HG03342 (cell line): ENCODE measurements at regions not wholly inside any gene's neighbourhood (a gene's known extent, or its start where the extent isn't known, plus 50 kb on each side); places are given as distances from the start of the nearest gene placed in this dataset.
"Not testable (repeated sequence)": the region's sequence is repeated elsewhere in the genome, so short reads cannot be mapped to it uniquely, and the experiment has no call there.

Source experiments
- ATAC-seq: cut with Tn5 transposase; IDR thresholded peaks from one replicate; pipeline ENCODE4 v1.9.1; 2021; ENCODE audit warnings: mild to moderate bottlenecking, moderate library complexity; ENCODE audit not compliant: unreplicated experiment

DNA sequence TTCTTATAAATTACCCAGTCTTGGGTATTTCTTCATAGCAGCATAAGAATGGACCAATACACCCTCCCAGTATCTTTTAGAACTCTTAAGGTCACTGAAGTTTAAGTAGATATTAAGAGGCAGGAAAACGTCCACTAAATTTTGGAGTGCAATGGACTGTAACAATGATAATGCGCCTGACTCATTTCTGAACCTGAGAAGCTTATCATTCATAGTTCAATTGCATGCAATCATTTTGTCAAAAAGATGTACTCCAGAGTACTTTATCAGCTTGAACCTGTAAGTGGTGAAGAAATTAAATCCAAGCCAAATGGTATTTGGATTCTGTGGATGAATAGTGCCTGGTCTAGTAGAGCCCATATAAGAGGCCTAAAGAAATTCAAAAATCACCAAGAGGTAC is 196.5 kb upstream of the CDH9 start:
- ATAC-seq = no peak

DNA sequence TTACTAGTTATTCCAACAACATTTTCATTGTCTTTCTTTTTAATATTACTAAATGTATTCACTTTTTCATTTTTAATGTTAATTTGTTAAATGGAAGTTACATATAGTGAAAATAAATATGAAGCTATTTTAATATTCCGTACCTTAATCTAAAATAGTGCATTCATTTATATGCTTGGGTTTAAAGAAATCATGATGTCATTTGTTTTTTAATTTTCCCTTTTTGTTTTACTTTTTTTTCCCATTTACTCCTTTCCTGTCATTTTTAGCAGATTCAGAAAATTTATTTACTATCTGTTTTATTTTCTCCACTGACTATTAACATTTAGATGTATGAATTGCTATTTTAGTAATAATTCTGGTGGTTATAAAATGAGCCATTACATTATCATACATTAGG is 183.0 kb upstream of the CDH9 start:
- ATAC-seq = no peak

DNA sequence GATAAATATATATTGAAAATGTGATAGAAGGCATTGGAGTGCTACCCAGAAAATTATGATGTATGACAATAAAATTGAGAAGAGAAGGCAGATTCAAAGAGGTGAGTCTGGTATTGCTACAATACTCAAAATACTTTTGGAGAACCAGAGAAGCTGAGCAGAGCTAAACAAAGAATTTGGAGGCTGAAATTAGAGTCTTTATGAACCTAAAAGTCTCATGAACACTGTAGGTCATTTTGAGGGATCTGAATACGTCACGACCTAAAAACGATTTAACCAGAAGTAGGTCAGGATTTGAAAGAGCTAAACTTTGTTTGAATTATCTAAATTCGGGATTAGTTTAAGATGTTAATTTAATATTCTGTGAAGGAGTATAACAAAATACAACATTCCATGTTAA is 182.4 kb upstream of the CDH9 start:
- no peak for ATAC-seq

DNA sequence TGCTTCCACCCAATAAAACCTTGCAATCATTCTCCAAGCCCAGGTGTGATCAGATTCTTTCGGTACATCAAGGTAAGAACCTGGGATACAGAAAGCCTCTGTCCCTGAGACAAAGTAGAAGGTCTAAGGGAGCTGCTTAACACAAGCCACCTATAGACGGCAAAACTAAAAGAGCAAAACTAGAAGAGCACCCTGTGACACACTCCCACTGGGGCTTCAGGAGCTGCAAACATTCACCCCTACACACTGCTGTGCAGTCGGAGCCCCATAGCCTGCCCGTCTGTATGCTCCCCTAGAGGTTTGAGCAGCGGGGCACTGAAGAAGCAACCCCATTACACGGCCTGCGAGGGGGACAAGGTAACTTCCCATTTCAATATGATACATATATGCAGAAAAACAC is 179.6 kb upstream of the CDH9 start:
- no peak for ATAC-seq

DNA sequence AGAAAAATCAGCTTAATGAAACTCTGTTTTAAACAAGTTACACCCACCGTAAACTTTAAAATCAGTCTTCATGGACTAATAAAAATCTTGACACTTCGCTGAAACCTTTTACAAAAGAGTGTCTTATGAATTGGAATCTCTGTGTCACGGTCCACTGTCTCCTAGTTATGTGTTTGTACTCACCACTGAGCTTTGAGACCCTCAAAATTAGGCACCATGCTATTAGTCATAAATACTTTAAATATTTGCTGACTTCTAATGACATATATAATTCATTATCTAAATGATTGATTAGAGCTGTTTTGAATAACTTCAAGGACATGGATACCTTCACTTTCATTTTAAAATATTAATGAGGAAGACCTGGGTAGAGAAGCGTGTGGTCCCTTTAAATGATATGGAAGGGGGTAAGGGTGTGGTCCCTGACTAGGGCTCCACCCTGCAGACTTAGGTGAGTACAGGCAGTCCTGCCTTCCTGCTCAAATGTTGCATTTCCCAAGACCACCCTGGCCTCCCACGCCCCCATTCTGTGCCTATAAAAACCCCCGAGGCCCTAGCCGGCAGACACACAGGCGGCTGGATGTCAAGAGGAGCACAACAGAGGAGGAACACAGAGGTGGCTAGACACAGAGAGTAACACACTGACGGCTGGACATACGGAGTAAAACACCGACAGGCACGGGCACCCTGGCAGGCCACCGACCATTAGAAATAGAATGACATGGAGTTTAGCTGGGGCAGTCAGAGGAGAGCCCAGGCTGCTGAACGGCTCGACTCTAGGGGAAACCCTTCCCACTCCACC is 179.0 kb upstream of the CDH9 start:
- no peak for ATAC-seq

DNA sequence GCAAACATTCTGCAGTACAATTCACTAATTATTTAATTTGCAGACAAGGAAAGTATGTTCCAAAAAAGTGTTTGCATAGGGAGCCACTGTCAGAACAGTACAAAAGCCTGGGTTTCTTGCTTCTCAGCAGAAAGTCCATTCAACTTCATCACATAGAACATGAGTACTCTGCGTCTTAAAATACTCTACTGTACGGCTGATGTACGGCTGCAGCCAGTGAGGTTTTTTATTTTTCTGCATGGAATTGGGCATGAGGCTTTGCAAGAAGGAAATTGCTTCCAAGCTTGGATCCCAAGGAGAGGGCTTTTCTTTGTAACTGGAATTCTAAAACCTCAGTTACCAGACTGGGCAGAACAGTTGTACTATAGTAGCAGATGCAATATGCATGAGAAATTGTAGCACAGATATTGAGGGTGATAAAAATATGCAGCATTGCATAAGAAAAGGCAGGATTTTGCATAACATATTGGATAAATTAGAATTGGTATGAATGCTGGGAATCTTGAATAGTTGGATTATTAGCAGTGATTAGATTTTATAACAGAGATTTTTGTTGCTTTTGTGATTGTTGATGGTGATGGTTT is 178.1 kb upstream of the CDH9 start:
- no peak for ATAC-seq

DNA sequence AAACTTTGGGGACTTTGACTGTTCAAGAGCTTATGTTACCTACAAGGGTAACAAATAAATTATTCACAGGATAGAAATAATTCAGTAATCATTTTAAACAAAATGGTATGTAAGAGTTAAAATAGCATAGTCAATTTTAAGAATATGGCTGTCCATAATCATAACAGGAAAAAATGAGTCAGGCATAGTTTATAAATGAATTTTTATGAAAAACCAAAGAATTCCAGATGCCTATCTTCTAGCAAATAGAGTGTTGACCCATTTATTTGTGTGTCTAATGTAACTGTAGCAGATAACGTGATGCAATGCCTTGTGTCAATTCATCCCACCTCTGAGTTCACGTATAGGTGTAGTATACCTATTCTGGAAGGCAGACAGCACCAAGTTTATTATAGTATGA is 169.7 kb upstream of the CDH9 start:
- no peak for ATAC-seq

DNA sequence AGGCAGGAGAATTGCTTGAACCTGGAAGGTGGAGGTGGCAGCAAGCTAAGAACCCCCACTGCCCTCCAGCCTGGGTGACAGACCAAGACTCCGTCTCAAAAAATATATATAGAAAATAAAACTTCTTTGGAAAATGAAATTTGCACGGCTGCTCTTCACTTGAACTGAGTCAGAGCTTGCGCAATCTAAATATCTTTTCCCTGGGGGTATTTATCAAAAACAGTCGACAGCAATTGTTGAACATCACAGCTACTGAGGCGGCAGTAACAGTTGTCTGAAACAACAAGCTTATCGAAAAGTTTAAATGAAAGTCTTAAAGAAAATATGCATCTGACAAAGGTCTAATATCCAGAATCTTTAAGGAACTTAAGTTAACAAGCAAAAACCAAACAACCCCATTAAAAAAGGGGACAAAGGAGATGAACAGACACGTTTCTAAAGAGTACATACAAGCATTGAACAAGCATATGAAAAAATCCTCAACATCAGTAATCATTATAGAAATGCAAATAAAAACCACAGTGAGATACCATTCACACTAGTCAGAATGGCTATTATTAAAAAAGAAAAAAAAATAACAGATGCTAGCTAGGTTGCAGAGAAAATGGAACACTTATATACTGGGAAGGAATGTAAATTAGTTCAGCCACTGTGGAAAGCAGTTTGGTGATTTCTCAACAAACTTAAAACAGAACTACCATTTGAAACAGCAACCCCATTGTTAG is 153.6 kb upstream of the CDH9 start:
- ATAC-seq = no peak

DNA sequence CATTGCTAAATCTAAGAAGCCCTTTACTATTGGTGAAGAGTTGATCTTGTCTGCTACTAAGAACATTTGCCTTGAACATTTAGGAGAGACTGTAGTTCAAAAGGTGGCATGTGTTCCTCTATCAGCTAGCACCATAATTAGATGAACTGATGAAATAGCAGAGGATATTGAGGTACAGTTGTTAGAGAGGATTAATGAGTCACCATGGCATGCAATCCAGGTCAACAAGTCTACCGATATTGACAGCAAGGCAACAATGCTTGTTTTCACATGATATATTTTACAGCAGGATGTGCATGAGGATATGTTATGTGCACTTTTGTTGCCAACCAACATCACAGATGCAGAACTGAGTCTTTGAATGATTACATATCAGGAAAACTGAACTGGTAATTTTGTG is 134.3 kb upstream of the CDH9 start:
- ATAC-seq = no peak

DNA sequence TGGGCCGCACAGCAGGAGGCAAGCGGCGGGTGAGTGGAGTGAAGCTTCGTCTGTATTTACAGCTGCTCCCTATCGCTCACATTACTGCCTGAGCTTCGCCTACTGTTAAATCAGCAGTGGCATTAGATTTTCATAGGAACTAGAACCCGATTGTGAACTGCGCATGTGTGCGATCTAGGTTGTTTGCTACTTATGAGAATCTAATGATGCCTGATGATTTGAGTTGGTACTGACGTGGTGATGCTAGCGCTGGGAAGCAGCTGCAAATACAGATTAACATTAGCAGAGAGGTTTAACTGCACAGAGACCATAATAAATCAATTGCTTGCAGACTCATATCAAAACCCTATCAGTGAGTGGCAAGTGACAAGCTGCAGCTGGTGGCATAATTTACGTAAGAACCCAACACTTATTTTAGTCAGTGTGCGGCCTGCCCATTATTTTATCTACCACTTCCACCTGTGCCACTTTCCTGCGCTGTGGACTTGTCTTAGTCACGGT is 133.4 kb upstream of the CDH9 start:
- no peak for ATAC-seq

DNA sequence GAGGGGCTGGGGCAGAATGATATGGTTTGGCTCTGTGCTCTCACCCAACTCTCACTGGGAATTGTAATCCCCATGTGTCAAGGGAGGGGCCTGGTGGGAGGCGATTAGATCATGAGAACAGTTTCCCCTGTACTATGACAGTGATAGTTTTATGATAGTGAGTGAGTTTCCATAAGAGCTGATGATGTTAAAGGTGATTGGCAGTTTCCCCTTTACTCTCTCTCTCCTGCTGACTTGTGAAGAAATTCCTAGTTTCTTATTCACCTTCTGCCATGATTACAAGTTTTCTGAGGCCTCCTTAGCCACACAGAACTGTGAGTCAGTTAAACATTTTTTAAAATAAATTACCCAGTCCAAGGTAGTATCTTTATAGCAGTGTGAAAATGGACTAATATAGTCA is 120.4 kb upstream of the CDH9 start:
- ATAC-seq = no peak

DNA sequence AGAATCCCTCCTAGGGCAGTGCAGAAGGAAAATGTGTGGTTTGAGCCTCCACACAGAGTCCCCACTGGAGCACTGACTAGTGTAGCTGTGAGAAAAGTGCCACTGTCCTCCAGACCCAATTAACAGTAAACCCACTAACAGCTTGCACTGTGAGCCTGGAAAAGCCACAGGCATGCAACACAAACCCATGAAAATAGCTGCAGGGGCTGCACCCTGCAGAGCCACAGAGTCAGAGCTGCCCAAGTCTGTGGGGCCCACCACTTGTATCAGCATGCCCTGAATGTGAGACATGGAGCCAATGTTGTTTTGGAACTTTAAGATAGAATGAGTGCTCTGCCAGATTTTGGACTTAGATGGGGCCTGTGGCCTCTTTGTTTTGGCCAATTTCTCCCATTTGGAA is 119.8 kb upstream of the CDH9 start:
- ATAC-seq = no peak

DNA sequence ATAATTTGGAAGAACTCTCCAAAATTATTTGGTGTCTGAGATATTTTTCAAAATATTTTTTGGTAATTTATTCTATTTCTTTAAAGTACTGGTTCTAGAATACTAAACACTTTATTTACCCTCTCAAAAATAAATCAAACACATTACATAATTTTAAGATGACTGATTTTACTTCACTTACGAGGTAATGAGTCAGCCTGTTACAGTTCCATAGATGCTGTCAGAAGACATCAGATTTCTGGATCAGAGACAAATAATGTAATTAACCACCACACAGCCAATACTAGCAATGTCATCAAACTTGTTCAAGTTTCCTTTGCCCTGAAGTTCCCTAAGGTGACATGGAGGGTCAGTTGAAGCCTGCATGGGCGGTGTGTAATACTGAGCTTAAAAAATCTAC is 106.1 kb upstream of the CDH9 start:
- ATAC-seq = no peak

DNA sequence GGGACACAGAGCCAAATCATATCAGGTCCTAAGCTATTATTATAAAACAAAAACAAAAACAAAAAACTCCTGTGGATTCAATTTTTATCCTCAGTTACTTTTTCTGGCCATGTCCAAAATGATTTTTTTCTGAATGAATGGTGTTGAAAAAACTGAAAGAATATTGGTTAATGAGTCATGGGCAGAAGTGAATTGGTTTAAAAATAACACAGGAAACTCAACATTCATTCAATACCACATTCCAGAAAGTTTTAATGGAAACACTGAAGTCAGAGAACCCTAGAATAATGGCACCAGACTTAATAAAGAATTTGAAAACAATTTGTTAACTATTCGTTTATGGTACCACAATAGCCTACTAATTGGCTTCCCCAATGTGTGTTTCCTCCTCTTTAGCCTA is 102.4 kb upstream of the CDH9 start:
- ATAC-seq = no peak

DNA sequence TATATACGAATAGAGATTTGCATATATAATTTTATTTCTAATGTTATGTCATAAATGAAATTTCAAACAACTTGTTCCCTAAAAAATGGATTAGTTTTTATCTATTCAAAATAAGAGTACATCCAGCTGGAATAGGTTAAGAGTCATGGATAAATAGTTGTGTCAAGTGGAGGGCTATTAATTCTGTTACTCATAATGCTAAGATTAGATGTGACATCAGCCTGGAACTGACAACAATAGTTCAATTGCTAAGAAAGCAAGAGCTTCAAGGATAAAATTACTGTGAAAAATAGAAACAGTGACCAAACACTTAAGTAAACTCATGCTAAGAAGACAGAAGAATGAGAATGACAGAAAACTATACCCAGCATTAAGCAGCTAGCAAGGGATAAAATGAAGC is 92.2 kb upstream of the CDH9 start:
- no peak for ATAC-seq

DNA sequence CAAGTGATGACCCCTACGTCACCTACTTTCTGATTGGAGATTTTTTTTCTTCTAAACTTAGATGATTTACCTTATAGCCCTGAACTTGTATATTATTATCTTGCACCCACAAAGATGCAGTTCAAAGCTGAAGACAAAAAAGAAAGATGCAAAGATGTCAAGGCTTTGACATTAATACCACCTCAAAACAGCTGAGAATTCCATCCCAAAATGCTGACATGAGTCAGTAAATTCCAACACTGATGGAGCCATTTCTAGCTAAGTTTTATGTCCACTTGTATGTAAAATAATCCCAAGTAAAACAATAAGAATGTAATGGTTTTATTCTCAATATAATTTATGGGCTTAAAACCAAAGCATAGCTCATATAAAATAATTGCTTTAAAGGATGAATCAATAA is 91.5 kb upstream of the CDH9 start:
- ATAC-seq = no peak

DNA sequence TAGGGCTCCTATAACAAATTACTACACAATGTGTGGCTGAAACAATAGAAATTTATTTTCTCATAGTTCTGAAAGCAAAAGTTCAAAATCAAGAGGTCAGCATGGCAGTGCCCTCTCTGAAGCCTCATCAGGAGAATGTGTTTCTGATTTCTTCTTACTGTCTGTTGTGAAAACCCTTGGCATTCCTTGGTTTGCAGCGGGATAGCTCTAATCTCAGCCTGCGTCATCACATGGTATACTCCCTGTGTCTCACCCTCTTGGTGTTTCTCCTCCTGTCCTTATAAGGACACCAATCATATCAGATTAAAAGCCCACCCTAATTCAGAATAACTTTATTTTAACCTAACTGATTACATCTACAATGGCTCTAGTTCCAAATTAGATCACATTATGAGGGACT is 87.5 kb upstream of the CDH9 start:
- ATAC-seq = no peak

DNA sequence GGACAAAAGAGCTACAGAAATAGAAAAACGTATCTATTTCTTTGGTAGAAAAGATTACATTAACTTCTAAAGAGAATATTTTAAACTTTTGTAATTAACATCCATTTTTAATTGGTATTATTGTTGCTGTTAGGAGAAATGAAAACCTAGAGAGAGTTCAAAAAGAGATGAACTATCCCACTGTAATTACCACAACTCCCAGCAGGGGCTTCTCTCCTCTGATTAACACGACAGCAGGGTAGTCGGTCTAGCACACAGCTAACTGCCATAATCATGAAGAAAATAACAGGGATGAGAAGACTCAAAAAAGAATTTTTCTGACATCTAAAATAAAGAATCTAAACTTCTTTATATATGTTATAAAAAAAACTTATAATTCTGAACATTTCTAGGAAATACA is 86.2 kb upstream of the CDH9 start:
- ATAC-seq = no peak

DNA sequence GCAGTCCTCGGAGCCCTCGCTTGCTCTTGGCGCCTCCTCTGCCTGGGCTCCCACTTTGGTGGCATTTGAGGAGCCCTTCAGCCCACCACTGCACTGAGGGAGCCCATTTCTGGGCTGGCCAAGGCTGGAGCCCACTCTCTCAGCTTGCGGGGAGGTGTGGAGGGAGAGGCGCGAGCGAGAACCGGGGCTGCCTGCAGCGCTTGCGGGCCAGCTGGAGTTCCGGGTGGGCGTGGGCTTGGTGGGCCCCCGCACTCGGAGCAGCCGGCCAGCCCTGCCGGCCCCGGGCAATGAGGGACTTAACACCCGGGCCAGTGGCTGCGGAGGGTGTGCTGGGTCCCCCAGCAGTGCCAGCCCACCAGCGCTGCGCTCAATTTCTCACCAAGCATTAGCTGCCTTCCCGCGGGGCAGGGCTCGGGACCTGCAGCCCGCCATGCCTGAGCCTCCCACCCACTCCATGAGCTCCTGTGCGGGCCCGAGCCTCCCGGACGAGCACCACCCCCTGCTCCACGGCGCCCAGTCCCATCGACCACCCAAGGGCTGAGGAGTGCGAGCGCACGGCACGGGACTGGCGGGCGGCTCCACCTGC is 81.4 kb upstream of the CDH9 start:
- not testable (repeated sequence) for ATAC-seq

DNA sequence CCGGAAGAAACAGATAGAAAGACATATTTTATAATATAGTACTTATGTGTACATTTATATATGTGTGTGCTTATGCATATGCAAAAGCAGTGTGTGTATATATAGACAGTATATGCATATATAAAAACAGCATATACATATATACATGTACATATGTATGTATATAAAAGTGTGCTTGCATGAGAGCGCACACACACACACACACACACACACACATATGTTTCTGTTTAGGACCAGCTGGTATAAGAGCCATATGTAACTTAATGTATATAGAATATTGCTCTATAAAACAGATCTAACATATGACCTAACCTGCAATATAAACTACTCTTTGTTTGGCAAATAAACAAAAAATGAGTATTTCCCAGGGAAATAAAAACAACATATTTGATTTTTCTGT is 65.1 kb upstream of the CDH9 start:
- no peak for ATAC-seq

DNA sequence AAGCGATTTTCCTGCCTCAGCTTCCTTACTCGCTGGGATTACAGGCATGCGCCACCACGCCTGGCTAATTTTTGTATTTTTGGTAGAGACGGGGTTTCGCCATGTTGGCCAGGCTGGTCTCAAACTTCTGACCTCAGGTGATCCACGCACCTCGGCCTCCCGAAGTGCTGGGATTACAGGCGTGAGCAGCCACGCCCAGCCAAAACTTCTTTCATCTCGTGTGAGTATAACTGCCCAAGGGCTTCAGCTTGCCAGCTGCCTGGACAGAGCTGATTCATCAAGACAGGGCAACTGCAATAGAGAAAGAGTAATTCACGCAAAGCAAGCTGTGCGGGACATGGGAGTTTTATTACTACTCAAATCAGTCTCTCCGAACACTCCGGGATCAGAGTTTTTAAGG is 57.4 kb upstream of the CDH9 start:
- ATAC-seq = not testable (repeated sequence)

DNA sequence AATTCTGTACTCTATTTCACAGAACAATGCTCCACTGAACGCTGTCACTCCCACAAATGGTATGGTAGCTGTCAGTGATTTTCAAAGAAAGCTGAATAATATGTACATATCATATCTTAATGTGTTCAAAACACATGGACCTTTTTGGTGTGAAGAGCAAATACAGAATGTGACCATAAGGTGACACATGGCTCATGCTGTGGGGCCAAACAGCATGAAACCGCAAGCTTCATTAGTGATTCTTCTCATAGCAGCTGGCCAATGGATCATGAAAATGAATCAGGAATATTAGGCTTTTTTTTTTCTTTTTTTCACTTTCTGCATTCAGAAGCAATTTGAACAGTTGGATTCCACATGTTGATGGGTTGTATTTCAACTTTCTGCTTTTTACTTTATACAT is 54.9 kb upstream of the CDH9 start:
- ATAC-seq = no peak
